HepG2 (cell line): ENCODE measurements at regions not wholly inside any gene's neighbourhood (a gene's known extent, or its start where the extent isn't known, plus 50 kb on each side); places are given as distances from the start of the nearest gene placed in this dataset.

Source experiments
- ATAC-seq: fragments of 200-7000 bp; cut with Tn5 transposase; 3 replicates; pipeline ENCODE4 v1.9.1; 2020; ENCODE audit warnings: mild to moderate bottlenecking, moderate library complexity
- BruUV-seq: library from RNA; stranded (reverse); fragments of 400-500 nt; replicated peaks from 2 replicates; lab custom pipeline; 2021; lab: Mats Ljungman, UMichigan
- CTCF ChIA-PET: fragments of 300-600 bp; formaldehyde crosslinking; extraction: SDS; loops from one replicate; lab custom pipeline; 2021; ENCODE audit warnings: low total read pairs, inconsistent platforms, low intra/inter-chr PET ratio; lab: Yijun Ruan, JAX
- POLR2A ChIA-PET: fragments of 350-600 bp; sonication (Branson Sonifier 250); formaldehyde crosslinking; loops from one replicate; lab custom pipeline; 2020; ENCODE audit warnings: antibody characterized with exemption, inconsistent platforms; lab: Yijun Ruan, JAX
- DNase-seq: peaks from one replicate; pipeline ENCODE4 v3.0.0-alpha.2; 2015; ENCODE audit warnings: low spot score
- FAIRE-seq: peaks from 3 replicates; lab custom pipeline; 2011; peaks lifted over from hg19 to GRCh38; lab: Jason Lieb, UNC
- H2AFZ ChIP-seq: one replicate; pipeline ENCODE4 v1.6.1; 2011; ENCODE audit warnings: low read length, inconsistent platforms
- H3K27ac ChIP-seq: fragments of 300-600 bp; 3 replicates; pipeline ENCODE4 v1.8.0; 2011; ENCODE audit warnings: mixed run types, mild to moderate bottlenecking, mixed read lengths, low read length, inconsistent platforms; ENCODE audit not compliant: insufficient read depth; ENCODE audit errors: extremely low read length
- H3K27me3 ChIP-seq, 2 experiments: fragments of 200-600 bp in 1 of 2; 2 replicates in 1 of 2; 3 replicates in 1 of 2; pipeline versions ENCODE4 v1.6.0 to v1.8.0; 2011; ENCODE audit warnings: low read length in 2 of 2, mild to moderate bottlenecking in 2 of 2, moderate library complexity in 2 of 2, inconsistent platforms in 1 of 2; ENCODE audit not compliant: insufficient read depth in 2 of 2, control insufficient read depth in 1 of 2
- H3K36me3 ChIP-seq, 2 experiments: fragments of 200-600 bp in 1 of 2; replicated peaks in 1 of 2; 2 replicates in 1 of 2; 3 replicates in 1 of 2; pipeline versions ENCODE4 v1.5.1 to v1.8.0; 2011; ENCODE audit warnings: low read length in 2 of 2, inconsistent platforms in 1 of 2; ENCODE audit not compliant: insufficient read depth in 2 of 2, control insufficient read depth in 1 of 2
- H3K4me1 ChIP-seq: 2 replicates; pipeline ENCODE4 v1.5.1; 2012; ENCODE audit warnings: low read length, inconsistent platforms; ENCODE audit not compliant: insufficient read depth
- H3K4me2 ChIP-seq: 2 replicates; pipeline ENCODE4 v1.6.0; 2011; ENCODE audit warnings: low read depth, low read length, inconsistent platforms
- H3K4me3 ChIP-seq, 3 experiments: fragments of 200-600 bp in 1 of 3; sonication (generic), shearing (Covaris generic) in 1 of 3; replicated peaks in 1 of 3; 2 replicates each; pipeline ENCODE4 v1.5.1; 2011 to 2016; ENCODE audit warnings: low read length in 3 of 3, inconsistent platforms in 2 of 3, low read depth in 2 of 3, mild to moderate bottlenecking in 2 of 3, control low read depth in 1 of 3, mixed read lengths in 1 of 3; ENCODE audit not compliant: insufficient read depth in 1 of 3
- H3K79me2 ChIP-seq: one replicate; pipeline ENCODE4 v1.6.1; 2011; ENCODE audit warnings: low read length, inconsistent platforms; ENCODE audit not compliant: insufficient read depth
- H3K9ac ChIP-seq: 2 replicates; pipeline ENCODE4 v1.6.0; 2011; ENCODE audit warnings: mild to moderate bottlenecking, low read depth, low read length, inconsistent platforms; ENCODE audit not compliant: insufficient read depth
- H3K9me3 ChIP-seq: 2 replicates; pipeline ENCODE4 v1.5.1; 2012; ENCODE audit warnings: mild to moderate bottlenecking, low read length
- H4K20me1 ChIP-seq: 2 replicates; pipeline ENCODE4 v1.6.0; 2011; ENCODE audit warnings: inconsistent platforms, mild to moderate bottlenecking, low read length, moderate library complexity; ENCODE audit not compliant: insufficient read depth
- NBN ChIP-seq: fragments of 450-650 bp; conservative IDR thresholded peaks from 2 replicates; pipeline ENCODE4 v1.6.1; 2017
- NFE2L2 ChIP-seq: fragments of 150-350 bp; IDR thresholded peaks from 2 replicates; pipeline ENCODE4 v1.6.1; 2014; ENCODE audit warnings: low read length
- ZFP36L2 ChIP-seq: sonication (generic); formaldehyde crosslinking; IDR thresholded peaks from 2 replicates; pipeline ENCODE4 v1.4.0; 2020; ENCODE audit warnings: missing genetic modification reagents
- ZNF407 ChIP-seq: sonication (generic); formaldehyde crosslinking; IDR thresholded peaks from one replicate; pipeline ENCODE4 v1.5.1; 2020; ENCODE audit warnings: mild to moderate bottlenecking, missing genetic modification reagents; ENCODE audit errors: not compliant biosample characterization
- ZNF629 ChIP-seq: sonication (generic); formaldehyde crosslinking; conservative IDR thresholded peaks from 2 replicates; pipeline ENCODE4 v1.5.0; 2020; ENCODE audit warnings: missing genetic modification reagents
- WGBS: methylation state at CpG from one replicate; pipeline ENCODE4 v1.1.6; 2017; ENCODE audit warnings: low lambda C conversion rate; 5-methylcytosine and 5-hydroxymethylcytosine counted together
- in situ Hi-C: cut with HindIII; loops from 2 replicates; pipeline ENCODE4 v1.10.0; 2017; ENCODE audit warnings: low pct_unique_long_range_greater_than_20kb; ENCODE audit not compliant: extremely low pct_ligation_motif_present
- intact Hi-C: fragments of 100-400 bp; cut with micrococcal nuclease; formaldehyde crosslinking; loops from one replicate; pipeline ENCODE4 v1.10.0; 2022; ENCODE audit not compliant: unreplicated experiment

GRCh38 chr5:2223303-2223702 lies 340.6 kb upstream of the IRX4 start (continued):
- TF ChIP-seq ZNF407 (no peak), NBN (no peak), ZFP36L2 (CRISPR knock-in tag) (no peak)

GRCh38 chr5:2222246-2222992 lies 339.7 kb upstream of the IRX4 start:
- TF ChIP-seq ZNF629 (CRISPR knock-in tag) (no peak), NFE2L2 (no peak)
- intact Hi-C loops, result no loop called here
- H3K79me2 ChIP-seq, result no peaks in the 10 kb centered on the region
- ATAC-seq (no peak), DNase-seq (no peak), FAIRE-seq (no peak)
- H4K20me1 ChIP-seq, result no peaks in the 10 kb centered on the region
- peaks cover 1 to 18% of the 10 kb centered on the region in 2 experiments; a peak in 2 of 5 replicates for H3K27me3 ChIP-seq
- no peaks in the 10 kb centered on the region for H3K36me3 ChIP-seq
- H3K9ac ChIP-seq, result no peak overlapping the region
- H3K27ac ChIP-seq, result no peak overlapping the region
- no peak overlapping the region for H3K4me3 ChIP-seq
- CTCF ChIA-PET, result no interaction called here
- 26% methylated on average over 12 of the region's 18 CpGs for WGBS
- BruUV-seq, result no TSS peak
- H3K4me1 ChIP-seq, result no peaks in the 10 kb centered on the region
- in situ Hi-C loops, result loop anchor here (25.0 kb wide), 1 partner anchor 515 kb away; no protein-coding TSS in a partner anchor
- POLR2A ChIA-PET, result no interaction called here
- no peak overlapping the region for H3K4me2 ChIP-seq
- no peaks in the 10 kb centered on the region for H3K9me3 ChIP-seq
- H2AFZ ChIP-seq, result no peak overlapping the region
